Mucosa of rectum (tissue), 2 donors: ENCODE measurements at regions not wholly inside any gene's neighbourhood (a gene's known extent, or its start where the extent isn't known, plus 50 kb on each side); places are given as distances from the start of the nearest gene placed in this dataset.
"Not testable (repeated sequence)": the region's sequence is repeated elsewhere in the genome, so short reads cannot be mapped to it uniquely, and the experiment has no call there.

Experiments
- H3K27ac ChIP-seq, 2 donors: one replicate each; pipeline ENCODE4 v1.7.0; 2013; ENCODE audit warnings: inconsistent platforms in 2 of 2, low read depth in 2 of 2, low read length in 2 of 2
- H3K27me3 ChIP-seq, 2 donors: one replicate each; pipeline ENCODE4 v1.7.0; 2013; ENCODE audit warnings: low read length in 2 of 2; ENCODE audit not compliant: control insufficient read depth in 2 of 2, insufficient read depth in 2 of 2
- H3K36me3 ChIP-seq, 2 donors: one replicate each; pipeline ENCODE4 v1.7.0; 2013; ENCODE audit warnings: low read length in 2 of 2; ENCODE audit not compliant: control insufficient read depth in 2 of 2, insufficient read depth in 2 of 2
- H3K4me1 ChIP-seq, 2 donors: one replicate each; pipeline ENCODE4 v1.7.0; 2013; ENCODE audit warnings: low read length in 2 of 2, mild to moderate bottlenecking in 1 of 2; ENCODE audit not compliant: control insufficient read depth in 2 of 2, insufficient read depth in 2 of 2
- H3K4me3 ChIP-seq, 2 donors: one replicate each; pipeline ENCODE4 v1.7.0; 2013; ENCODE audit warnings: low read length in 2 of 2
- H3K9ac ChIP-seq, 2 donors: one replicate each; pipeline ENCODE4 v1.7.0; 2013; ENCODE audit warnings: low read length in 2 of 2, low read depth in 1 of 2, mild to moderate bottlenecking in 1 of 2
- H3K9me3 ChIP-seq, 2 donors: one replicate each; pipeline ENCODE4 v1.7.0; 2013; ENCODE audit warnings: low read length in 2 of 2; ENCODE audit not compliant: control insufficient read depth in 2 of 2
- donor health status: healthy.
- donor health status: Normal muscosa, but diverticular disease.

- H3K9ac ChIP-seq, result no peak overlapping the region
Measured at GRCh38 chr6:102981490-102982015, 1588.0 kb downstream of the GRIK2 start.

GRCh38 chr6:102980951-102981350 is 1587.4 kb downstream of the GRIK2 start:
- H3K27ac ChIP-seq, result no peak overlapping the region
- no peaks in the 10 kb centered on the region for H3K27me3 ChIP-seq
- H3K36me3 ChIP-seq, result no peaks in the 10 kb centered on the region
- H3K4me3 ChIP-seq, result no peak overlapping the region
- no peaks in the 10 kb centered on the region for H3K4me1 ChIP-seq
- H3K9ac ChIP-seq, result no peak overlapping the region
- no peaks in the 10 kb centered on the region for H3K9me3 ChIP-seq

More at GRCh38 chr6:102981490-102982015, 1588.0 kb downstream of the GRIK2 start:
- no peaks in the 10 kb centered on the region for H3K27me3 ChIP-seq
- H3K4me1 ChIP-seq, result no peaks in the 10 kb centered on the region
- H3K27ac ChIP-seq, result no peak overlapping the region
- H3K9me3 ChIP-seq, result no peaks in the 10 kb centered on the region
- no peaks in the 10 kb centered on the region for H3K36me3 ChIP-seq
- no peak overlapping the region for H3K4me3 ChIP-seq

DNA sequence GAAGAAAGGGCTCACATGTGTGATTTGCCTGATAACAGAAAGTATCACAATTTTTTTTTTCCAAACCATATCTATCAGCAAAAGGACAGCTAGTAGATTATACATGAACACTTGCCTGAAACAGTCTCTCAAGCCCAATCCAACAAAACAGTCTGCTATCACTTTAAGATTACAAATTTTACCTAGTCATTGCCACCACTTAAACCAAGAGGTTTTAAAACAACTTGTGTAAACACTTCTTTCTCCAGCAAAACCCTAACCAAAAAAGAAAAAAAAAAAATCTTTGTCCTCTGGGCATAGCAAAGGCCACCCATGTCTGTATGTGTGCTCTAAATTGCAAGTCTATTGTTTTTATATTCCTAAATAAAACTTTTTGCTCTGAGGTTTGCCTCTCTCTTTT is 1568.4 kb downstream of the GRIK2 start:
- Histone ChIP-seq H3K4me1 (no peaks in the 10 kb centered on the region), H3K9me3 (no peaks in the 10 kb centered on the region), H3K9ac (no peak overlapping the region), H3K27ac (no peak overlapping the region), H3K36me3 (no peaks in the 10 kb centered on the region), H3K27me3 (no peaks in the 10 kb centered on the region), H3K4me3 (no peak overlapping the region)

GRCh38 chr6:102950967-102951366 is 1557.5 kb downstream of the GRIK2 start:
- Histone ChIP-seq H3K9ac (no peak overlapping the region), H3K36me3 (no peaks in the 10 kb centered on the region), H3K9me3 (no peaks in the 10 kb centered on the region), H3K27me3 (no peaks in the 10 kb centered on the region), H3K27ac (no peak overlapping the region), H3K4me1 (no peaks in the 10 kb centered on the region), H3K4me3 (no peak overlapping the region)

GRCh38 chr6:102944475-102944874 is 1551.0 kb downstream of the GRIK2 start:
- Histone ChIP-seq H3K4me1 (no peaks in the 10 kb centered on the region), H3K9me3 (no peaks in the 10 kb centered on the region), H3K27me3 (no peaks in the 10 kb centered on the region), H3K36me3 (no peaks in the 10 kb centered on the region), H3K27ac (no peak overlapping the region), H3K4me3 (no peak overlapping the region), H3K9ac (no peak overlapping the region)

DNA sequence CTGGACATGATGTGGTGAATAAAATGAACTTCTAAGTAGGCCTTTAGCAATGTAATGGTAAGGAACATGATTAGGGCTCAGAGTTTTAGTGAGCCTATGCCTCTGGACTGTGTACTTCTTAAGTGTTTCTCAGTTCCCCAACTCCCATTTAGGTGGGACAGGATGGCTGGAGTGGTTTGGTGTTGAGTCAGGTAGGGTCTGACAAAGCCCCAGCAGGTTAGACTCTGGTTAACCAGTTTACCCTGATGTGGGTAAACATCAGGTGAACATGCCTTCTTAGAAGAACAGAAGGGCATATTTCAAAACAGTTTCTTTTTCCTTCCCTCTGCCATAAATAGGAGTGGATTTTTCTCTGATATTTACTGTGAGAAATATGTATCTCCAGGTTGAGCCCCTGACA is 1548.7 kb downstream of the GRIK2 start:
- Histone ChIP-seq H3K9ac (no peak overlapping the region), H3K36me3 (no peaks in the 10 kb centered on the region), H3K27me3 (no peaks in the 10 kb centered on the region), H3K27ac (no peak overlapping the region), H3K4me3 (no peak overlapping the region), H3K4me1 (no peaks in the 10 kb centered on the region), H3K9me3 (no peaks in the 10 kb centered on the region)

- H3K27me3 ChIP-seq, result no peaks in the 10 kb centered on the region
Measured at GRCh38 chr6:102936959-102937358, 1543.5 kb downstream of the GRIK2 start.

GRCh38 chr6:102928109-102928508 is 1534.6 kb downstream of the GRIK2 start:
- H3K9ac ChIP-seq, result no peak overlapping the region
- H3K4me1 ChIP-seq, result no peaks in the 10 kb centered on the region
- no peaks in the 10 kb centered on the region for H3K36me3 ChIP-seq
- no peaks in the 10 kb centered on the region for H3K27me3 ChIP-seq
- no peak overlapping the region for H3K27ac ChIP-seq
- no peaks in the 10 kb centered on the region for H3K9me3 ChIP-seq
- H3K4me3 ChIP-seq, result no peak overlapping the region

More at GRCh38 chr6:102936959-102937358, 1543.5 kb downstream of the GRIK2 start:
- Histone ChIP-seq H3K4me3 (no peak overlapping the region), H3K9ac (no peak overlapping the region), H3K27ac (no peak overlapping the region), H3K36me3 (no peaks in the 10 kb centered on the region), H3K9me3 (no peaks in the 10 kb centered on the region), H3K4me1 (no peaks in the 10 kb centered on the region)

GRCh38 chr6:102918161-102918560 is 1524.7 kb downstream of the GRIK2 start:
- H3K9ac ChIP-seq, result no peak overlapping the region
- H3K27me3 ChIP-seq, result no peaks in the 10 kb centered on the region
- H3K9me3 ChIP-seq, result peaks cover 0 to 3% of the 10 kb centered on the region in 2 donors
- no peak overlapping the region for H3K27ac ChIP-seq
- H3K4me3 ChIP-seq, result no peak overlapping the region
- H3K36me3 ChIP-seq, result no peaks in the 10 kb centered on the region
- no peaks in the 10 kb centered on the region for H3K4me1 ChIP-seq

DNA sequence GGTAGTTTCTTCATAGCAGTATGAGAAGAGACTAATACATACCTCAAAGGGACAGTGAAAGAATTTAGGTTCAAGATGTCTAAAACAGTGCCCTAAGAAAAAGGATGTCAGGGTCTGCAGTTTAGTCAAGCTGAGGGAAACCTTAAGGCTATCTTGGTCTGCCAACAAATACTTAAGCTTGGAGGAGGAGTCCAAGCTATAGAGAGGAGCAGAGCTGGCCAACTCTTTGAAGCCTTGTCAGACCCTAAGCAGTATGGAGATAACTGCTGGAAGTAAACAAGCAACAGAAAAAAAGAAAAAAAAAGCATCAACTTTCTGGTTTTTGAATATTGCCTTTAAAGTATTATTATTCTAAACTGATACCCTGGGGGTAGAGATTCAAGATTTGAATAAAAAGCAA is 1518.1 kb downstream of the GRIK2 start:
- Histone ChIP-seq H3K4me1 (no peaks in the 10 kb centered on the region), H3K9ac (no peak overlapping the region), H3K27ac (no peak overlapping the region), H3K9me3 (no peaks in the 10 kb centered on the region), H3K4me3 (no peak overlapping the region), H3K36me3 (no peaks in the 10 kb centered on the region), H3K27me3 (no peaks in the 10 kb centered on the region)

GRCh38 chr6:102910701-102911139 is 1517.2 kb downstream of the GRIK2 start:
- not testable (repeated sequence) for H3K4me3 ChIP-seq, H3K27me3 ChIP-seq, H3K9ac ChIP-seq, H3K4me1 ChIP-seq, H3K27ac ChIP-seq, H3K36me3 ChIP-seq, H3K9me3 ChIP-seq
